RCC 7860 (cell line): ENCODE measurements at regions not wholly inside any gene's neighbourhood (a gene's known extent, or its start where the extent isn't known, plus 50 kb on each side); places are given as distances from the start of the nearest gene placed in this dataset.
"Not testable (repeated sequence)": the region's sequence is repeated elsewhere in the genome, so short reads cannot be mapped to it uniquely, and the experiment has no call there.

Experiments used
- DNase-seq: peaks from one replicate; pipeline ENCODE4 v3.0.0-alpha.2; 2015; ENCODE audit warnings: low spot score
- FAIRE-seq: peaks from 2 replicates; lab custom pipeline; 2012; peaks lifted over from hg19 to GRCh38; lab: Jason Lieb, UNC

- FAIRE-seq (no peak), DNase-seq (no peak)
Measured at GRCh38 chr2:71926876-71927756, 220.5 kb downstream of the CYP26B1 start.

- no peak for FAIRE-seq
- no peak for DNase-seq
Measured at GRCh38 chr2:71926089-71926447, 221.6 kb downstream of the CYP26B1 start.

- FAIRE-seq (no peak), DNase-seq (no peak)
Measured at GRCh38 chr2:71925268-71926088, 222.2 kb downstream of the CYP26B1 start.

GRCh38 chr2:71923887-71924533, 223.7 kb downstream of the CYP26B1 start:
- FAIRE-seq: no peak

GRCh38 chr2:71923143-71923525, 224.5 kb downstream of the CYP26B1 start:
- FAIRE-seq: no peak

More at GRCh38 chr2:71923887-71924533, 223.7 kb downstream of the CYP26B1 start:
- DNase-seq: peak; percentile 55

GRCh38 chr2:71922499-71923142, 225.0 kb downstream of the CYP26B1 start:
- DNase-seq (no peak), FAIRE-seq (no peak)

More at GRCh38 chr2:71923143-71923525, 224.5 kb downstream of the CYP26B1 start:
- no peak for DNase-seq

GRCh38 chr2:71922091-71922490, 225.6 kb downstream of the CYP26B1 start:
- DNase-seq (no peak), FAIRE-seq (no peak)

- DNase-seq, FAIRE-seq: not testable (repeated sequence)
Measured at GRCh38 chr2:71920819-71921218, 226.8 kb downstream of the CYP26B1 start.

- FAIRE-seq: no peak
- no peak for DNase-seq
Measured at GRCh38 chr2:71919708-71920107, 228.0 kb downstream of the CYP26B1 start.

- DNase-seq (no peak), FAIRE-seq (no peak)
Measured at GRCh38 chr2:71910277-71910676, 237.4 kb downstream of the CYP26B1 start.

GRCh38 chr2:71908798-71909197, 238.9 kb downstream of the CYP26B1 start:
- DNase-seq: no peak
- FAIRE-seq: no peak

GRCh38 chr2:71907503-71907902, 240.2 kb downstream of the CYP26B1 start:
- FAIRE-seq (no peak), DNase-seq (no peak)

GRCh38 chr2:71906357-71906973, 241.2 kb downstream of the CYP26B1 start:
- FAIRE-seq (no peak), DNase-seq (no peak)

- DNase-seq: no peak
- no peak for FAIRE-seq
Measured at GRCh38 chr2:71905205-71905604, 242.5 kb downstream of the CYP26B1 start.

- FAIRE-seq (no peak), DNase-seq (no peak)
Measured at GRCh38 chr2:71903841-71904240, 243.8 kb downstream of the CYP26B1 start.

GRCh38 chr2:71901466-71901865, 246.2 kb downstream of the CYP26B1 start:
- FAIRE-seq (no peak), DNase-seq (peak; percentile 36)

- DNase-seq (no peak), FAIRE-seq (no peak)
Measured at GRCh38 chr2:71898851-71899681, 248.6 kb downstream of the CYP26B1 start.

GRCh38 chr2:71898375-71898774, 249.3 kb downstream of the CYP26B1 start:
- DNase-seq: no peak
- FAIRE-seq: no peak

GRCh38 chr2:71897836-71898235, 249.8 kb downstream of the CYP26B1 start:
- no peak for FAIRE-seq
- DNase-seq: no peak

GRCh38 chr2:71897137-71897480, 250.6 kb downstream of the CYP26B1 start:
- no peak for FAIRE-seq
- no peak for DNase-seq
